MCF 10A (cell line): ENCODE measurements at regions not wholly inside any gene's neighbourhood (a gene's known extent, or its start where the extent isn't known, plus 50 kb on each side); places are given as distances from the start of the nearest gene placed in this dataset.

Source experiments
- BruUV-seq: library from RNA; stranded (reverse); fragments of 400-500 nt; replicated peaks from 2 replicates; lab custom pipeline; 2021; lab: Mats Ljungman, UMichigan
- CTCF ChIA-PET: fragments of 300-600 bp; sonication (Branson Sonifier 250); formaldehyde crosslinking; extraction: SDS; loops from one replicate; lab custom pipeline; 2021; ENCODE audit warnings: antibody characterized with exemption, inconsistent platforms; lab: Yijun Ruan, JAX
- POLR2A ChIA-PET: fragments of 300-600, 350-650 bp; sonication (Branson Sonifier 250); formaldehyde crosslinking; extraction: SDS; loops from one replicate; lab custom pipeline; 2020; ENCODE audit warnings: antibody characterized with exemption, inconsistent platforms; lab: Yijun Ruan, JAX
- DNase-seq: peaks from one replicate; pipeline ENCODE4 v3.0.0-alpha.2; 2018; ENCODE audit not compliant: unreplicated experiment
- H3K27ac Mint-ChIP-seq: one replicate; pipeline ENCODE4 v1.8.0; 2022; ENCODE audit warnings: mild to moderate bottlenecking, low read depth, mixed read lengths; ENCODE audit not compliant: unreplicated experiment
- H3K27me3 Mint-ChIP-seq: one replicate; pipeline ENCODE4 v1.8.0; 2022; ENCODE audit warnings: mixed read lengths; ENCODE audit not compliant: insufficient read depth, unreplicated experiment
- H3K36me3 Mint-ChIP-seq: one replicate; pipeline ENCODE4 v1.8.0; 2022; ENCODE audit warnings: mild to moderate bottlenecking, moderate library complexity, mixed read lengths; ENCODE audit not compliant: insufficient read depth, unreplicated experiment
- H3K4me1 Mint-ChIP-seq: one replicate; pipeline ENCODE4 v1.8.0; 2022; ENCODE audit warnings: mixed read lengths; ENCODE audit not compliant: insufficient read depth, unreplicated experiment
- H3K4me3 Mint-ChIP-seq: one replicate; pipeline ENCODE4 v1.8.0; 2022; ENCODE audit warnings: mild to moderate bottlenecking, moderate library complexity, mixed read lengths; ENCODE audit not compliant: unreplicated experiment
- H3K9me3 Mint-ChIP-seq: one replicate; pipeline ENCODE4 v1.8.0; 2022; ENCODE audit warnings: mixed read lengths; ENCODE audit not compliant: unreplicated experiment
- intact Hi-C: fragments of 100-400 bp; cut with micrococcal nuclease; formaldehyde crosslinking; loops from 2 replicates; pipeline ENCODE4 v1.14.1; 2022
- TF ChIP-seq, protein P1 (sequence below): fragments of 200-600 bp; IDR thresholded peaks from one replicate; pipeline ENCODE4 v1.8.0; 2022; ENCODE audit warnings: antibody characterized with exemption, mild to moderate bottlenecking; ENCODE audit not compliant: unreplicated experiment

- Mint-ChIP-seq H3K27ac (no peak overlapping the region), H3K4me1 (no peaks in the 10 kb centered on the region), H3K4me3 (no peak overlapping the region), H3K36me3 (no peaks in the 10 kb centered on the region), H3K9me3 (no peaks in the 10 kb centered on the region), H3K27me3 (no peaks in the 10 kb centered on the region)
- TF ChIP-seq, protein P1, sequence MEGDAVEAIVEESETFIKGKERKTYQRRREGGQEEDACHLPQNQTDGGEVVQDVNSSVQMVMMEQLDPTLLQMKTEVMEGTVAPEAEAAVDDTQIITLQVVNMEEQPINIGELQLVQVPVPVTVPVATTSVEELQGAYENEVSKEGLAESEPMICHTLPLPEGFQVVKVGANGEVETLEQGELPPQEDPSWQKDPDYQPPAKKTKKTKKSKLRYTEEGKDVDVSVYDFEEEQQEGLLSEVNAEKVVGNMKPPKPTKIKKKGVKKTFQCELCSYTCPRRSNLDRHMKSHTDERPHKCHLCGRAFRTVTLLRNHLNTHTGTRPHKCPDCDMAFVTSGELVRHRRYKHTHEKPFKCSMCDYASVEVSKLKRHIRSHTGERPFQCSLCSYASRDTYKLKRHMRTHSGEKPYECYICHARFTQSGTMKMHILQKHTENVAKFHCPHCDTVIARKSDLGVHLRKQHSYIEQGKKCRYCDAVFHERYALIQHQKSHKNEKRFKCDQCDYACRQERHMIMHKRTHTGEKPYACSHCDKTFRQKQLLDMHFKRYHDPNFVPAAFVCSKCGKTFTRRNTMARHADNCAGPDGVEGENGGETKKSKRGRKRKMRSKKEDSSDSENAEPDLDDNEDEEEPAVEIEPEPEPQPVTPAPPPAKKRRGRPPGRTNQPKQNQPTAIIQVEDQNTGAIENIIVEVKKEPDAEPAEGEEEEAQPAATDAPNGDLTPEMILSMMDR: no peak
- intact Hi-C loops: no loop called here
- CTCF ChIA-PET: interaction anchor here (0.6 to 2.2 kb wide), 5 partner anchors 9 to 244 kb away, joined by 3 to 6 read pairs (median 3); no protein-coding TSS in a partner anchor
- POLR2A ChIA-PET: no interaction called here
- no peak for DNase-seq
- no TSS peak for BruUV-seq
Observed at GRCh38 chr13:110822669-110822945, 92.3 kb downstream of the ANKRD10 start.

DNA sequence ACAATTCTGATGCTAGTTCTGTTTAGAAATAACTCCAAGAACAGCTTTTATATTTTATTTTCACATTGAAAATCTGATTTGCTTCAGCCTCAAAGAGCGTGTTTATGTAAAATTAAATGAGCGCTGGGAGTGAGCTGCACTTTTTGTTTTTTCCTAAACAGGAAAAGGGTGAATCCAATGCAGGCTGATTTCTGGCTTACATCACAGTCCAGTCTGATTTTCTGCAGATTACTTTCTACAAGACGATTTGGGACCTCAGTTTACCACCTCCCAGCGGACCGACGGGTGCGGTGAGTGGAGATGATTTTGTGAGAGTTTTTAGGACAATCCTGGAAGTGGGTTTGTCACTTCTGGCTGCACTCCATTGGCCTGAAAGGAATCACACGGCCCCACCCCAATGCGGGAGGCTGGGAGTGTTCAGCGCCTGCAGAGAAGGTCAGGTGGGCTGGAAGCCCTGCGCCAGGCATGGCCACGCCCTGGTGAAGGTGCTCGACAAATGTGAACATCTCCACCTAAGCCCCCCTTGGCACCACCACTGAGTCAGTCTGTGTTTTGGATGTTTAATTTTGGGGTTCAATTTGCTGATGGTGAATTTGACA, 90.1 kb downstream of the ANKRD10 start:
- TF ChIP-seq, protein P1: no peak
- H3K4me3 Mint-ChIP-seq: no peak overlapping the region
- intact Hi-C loops: no loop called here
- POLR2A ChIA-PET: no interaction called here
- BruUV-seq: no TSS peak
- CTCF ChIA-PET: no interaction called here
- no peak for DNase-seq
- no peaks in the 10 kb centered on the region for H3K9me3 Mint-ChIP-seq
- H3K27ac Mint-ChIP-seq: no peak overlapping the region
- H3K36me3 Mint-ChIP-seq: no peaks in the 10 kb centered on the region
- no peaks in the 10 kb centered on the region for H3K4me1 Mint-ChIP-seq
- no peaks in the 10 kb centered on the region for H3K27me3 Mint-ChIP-seq

- TF ChIP-seq, protein P1: no peak
- no peaks in the 10 kb centered on the region for H3K4me1 Mint-ChIP-seq
- ChIA-PET CTCF (no interaction called here), POLR2A (no interaction called here)
- intact Hi-C loops: no loop called here
- BruUV-seq: no TSS peak
- H3K4me3 Mint-ChIP-seq: no peak overlapping the region
- DNase-seq: no peak
- no peaks in the 10 kb centered on the region for H3K27me3 Mint-ChIP-seq
- H3K36me3 Mint-ChIP-seq: no peaks in the 10 kb centered on the region
- no peak overlapping the region for H3K27ac Mint-ChIP-seq
- no peaks in the 10 kb centered on the region for H3K9me3 Mint-ChIP-seq
Observed at GRCh38 chr13:110825516-110825915, 89.4 kb downstream of the ANKRD10 start.

DNA sequence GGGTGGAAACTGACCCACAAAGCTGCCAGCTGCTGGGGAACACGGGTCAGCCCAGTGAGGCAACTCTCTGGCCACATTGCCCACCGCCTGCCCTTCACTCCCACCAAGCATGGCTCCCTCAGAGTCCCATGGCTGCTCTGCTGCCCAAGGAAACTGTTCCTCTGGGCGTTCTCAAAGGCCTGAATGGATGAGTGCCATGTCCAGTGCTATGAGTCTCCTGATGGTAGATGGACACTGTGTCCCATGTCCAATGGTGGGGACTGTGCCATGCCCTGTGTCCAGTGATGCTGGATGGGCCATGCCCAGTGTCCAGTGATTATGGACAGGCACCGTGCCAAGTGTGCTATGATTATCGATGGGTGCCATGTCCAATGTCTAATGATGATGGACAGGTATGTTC, 88.8 kb downstream of the ANKRD10 start:
- intact Hi-C loops: no loop called here
- Mint-ChIP-seq H3K27me3 (no peaks in the 10 kb centered on the region), H3K4me1 (no peaks in the 10 kb centered on the region), H3K4me3 (no peak overlapping the region), H3K9me3 (no peaks in the 10 kb centered on the region), H3K27ac (no peak overlapping the region), H3K36me3 (no peaks in the 10 kb centered on the region)
- ChIA-PET POLR2A (no interaction called here), CTCF (no interaction called here)
- TF ChIP-seq, protein P1: no peak
- DNase-seq: no peak
- BruUV-seq: no TSS peak
